H9 (cell line): ENCODE measurements at regions not wholly inside any gene's neighbourhood (a gene's known extent, or its start where the extent isn't known, plus 50 kb on each side); places are given as distances from the start of the nearest gene placed in this dataset.

Source experiments
- DNase-seq: peaks from one replicate; pipeline ENCODE4 v3.0.0-alpha.2; 2017
- H2AFZ ChIP-seq: one replicate; pipeline ENCODE4 v1.6.1; 2013; ENCODE audit warnings: mild to moderate bottlenecking, low read length, control low read depth, moderate library complexity
- H2AK5ac ChIP-seq: 2 replicates; pipeline ENCODE4 v1.6.1; 2013; ENCODE audit warnings: low read length, control low read depth, mixed read lengths; ENCODE audit not compliant: insufficient read length
- H2BK120ac ChIP-seq: one replicate; pipeline ENCODE4 v1.6.1; 2013; ENCODE audit warnings: low read depth, mild to moderate bottlenecking, low read length, control low read depth, inconsistent platforms; ENCODE audit not compliant: poor library complexity, severe bottlenecking
- H2BK12ac ChIP-seq: 2 replicates; pipeline ENCODE4 v1.6.1; 2013; ENCODE audit warnings: low read length, control low read depth, mixed read lengths, low read depth; ENCODE audit not compliant: insufficient read length
- H2BK15ac ChIP-seq: 2 replicates; pipeline ENCODE4 v1.6.1; 2013; ENCODE audit warnings: low read depth, low read length, control low read depth
- H2BK20ac ChIP-seq: one replicate; pipeline ENCODE4 v1.6.1; 2013; ENCODE audit warnings: low read depth, mild to moderate bottlenecking, low read length, control low read depth, inconsistent platforms; ENCODE audit not compliant: poor library complexity, severe bottlenecking
- H2BK5ac ChIP-seq: 2 replicates; pipeline ENCODE4 v1.6.1; 2013; ENCODE audit warnings: low read length, control low read depth, mixed read lengths; ENCODE audit not compliant: insufficient read length
- H3K14ac ChIP-seq: 2 replicates; pipeline ENCODE4 v1.6.1; 2013; ENCODE audit warnings: low read length, control low read depth; ENCODE audit not compliant: insufficient read depth
- H3K18ac ChIP-seq: 2 replicates; pipeline ENCODE4 v1.6.1; 2013; ENCODE audit warnings: low read depth, mild to moderate bottlenecking, mixed read lengths, low read length, control low read depth; ENCODE audit not compliant: insufficient read length
- H3K23ac ChIP-seq: 2 replicates; pipeline ENCODE4 v1.6.1; 2013; ENCODE audit warnings: low read length, control low read depth, mixed read lengths, low read depth; ENCODE audit not compliant: insufficient read length
- H3K23me2 ChIP-seq: 2 replicates; pipeline ENCODE4 v1.6.1; 2013; ENCODE audit warnings: low read depth, mild to moderate bottlenecking, mixed read lengths, low read length, control low read depth; ENCODE audit not compliant: insufficient read length, poor library complexity, severe bottlenecking
- H3K27ac ChIP-seq: 2 replicates; pipeline ENCODE4 v1.5.1; 2013; ENCODE audit warnings: low read length, control low read depth, mixed read lengths, low read depth; ENCODE audit not compliant: insufficient read length
- H3K27me3 ChIP-seq: 2 replicates; pipeline ENCODE4 v1.6.1; 2013; ENCODE audit warnings: low read length, control low read depth, inconsistent platforms; ENCODE audit not compliant: insufficient read depth
- H3K4ac ChIP-seq: 2 replicates; pipeline ENCODE4 v1.6.1; 2013; ENCODE audit warnings: low read depth, mild to moderate bottlenecking, control low read depth, inconsistent platforms, low read length, moderate library complexity
- H3K4me1 ChIP-seq: 2 replicates; pipeline ENCODE4 v1.6.1; 2013; ENCODE audit warnings: low read length, control low read depth, inconsistent platforms; ENCODE audit not compliant: insufficient read depth
- H3K4me2 ChIP-seq: 2 replicates; pipeline ENCODE4 v1.6.1; 2013; ENCODE audit warnings: low read length, control low read depth, mixed read lengths; ENCODE audit not compliant: insufficient read length, insufficient read depth
- H3K56ac ChIP-seq: 2 replicates; pipeline ENCODE4 v1.6.1; 2013; ENCODE audit warnings: low read depth, mild to moderate bottlenecking, mixed read lengths, low read length, control low read depth; ENCODE audit not compliant: insufficient read length
- H3K79me1 ChIP-seq: 2 replicates; pipeline ENCODE4 v1.6.1; 2013; ENCODE audit warnings: low read depth, mild to moderate bottlenecking, moderate library complexity, low read length, control low read depth, inconsistent platforms; ENCODE audit not compliant: insufficient read depth, poor library complexity, severe bottlenecking
- H3K79me2 ChIP-seq: 2 replicates; pipeline ENCODE4 v1.6.1; 2013; ENCODE audit warnings: low read length, control low read depth, inconsistent platforms; ENCODE audit not compliant: insufficient read depth
- H3K9ac ChIP-seq: 2 replicates; pipeline ENCODE4 v1.6.1; 2013; ENCODE audit warnings: low read length, control low read depth, mixed read lengths; ENCODE audit not compliant: insufficient read length; ENCODE audit errors: extremely low read depth
- H3K9me3 ChIP-seq: one replicate; pipeline ENCODE4 v1.6.1; 2013; ENCODE audit warnings: low read depth, low read length, inconsistent platforms; ENCODE audit not compliant: control insufficient read depth
- H3T11ph ChIP-seq: one replicate; pipeline ENCODE4 v1.6.1; 2013; ENCODE audit warnings: mild to moderate bottlenecking, low read length, control low read depth, inconsistent platforms
- H4K20me1 ChIP-seq: one replicate; pipeline ENCODE4 v1.6.1; 2013; ENCODE audit not compliant: control insufficient read depth, insufficient read length, insufficient read depth
- H4K5ac ChIP-seq: 2 replicates; pipeline ENCODE4 v1.6.1; 2013; ENCODE audit warnings: low read depth, mild to moderate bottlenecking, mixed read lengths, low read length, control low read depth; ENCODE audit not compliant: insufficient read length
- H4K8ac ChIP-seq: replicated peaks from 2 replicates; pipeline ENCODE4 v1.6.1; 2013; ENCODE audit warnings: low read length, control low read depth, mixed read lengths, low read depth; ENCODE audit not compliant: insufficient read length
- H4K91ac ChIP-seq: 2 replicates; pipeline ENCODE4 v1.6.1; 2013; ENCODE audit warnings: low read depth, mild to moderate bottlenecking, moderate library complexity, mixed read lengths, low read length, control low read depth; ENCODE audit not compliant: insufficient read length
- H3K27ac Mint-ChIP-seq, 3 experiments: 2 replicates in 2 of 3; 3 replicates in 1 of 3; pipeline ENCODE4 v1.8.0; 2020 to 2021; ENCODE audit warnings: mixed read lengths in 3 of 3, mild to moderate bottlenecking in 1 of 3, moderate library complexity in 1 of 3
- H3K27me3 Mint-ChIP-seq: 2 replicates; pipeline ENCODE4 v1.8.0; 2021; ENCODE audit warnings: low read depth, mild to moderate bottlenecking, moderate library complexity, mixed read lengths
- H3K36me3 Mint-ChIP-seq, 3 experiments: 2 replicates in 2 of 3; 3 replicates in 1 of 3; pipeline ENCODE4 v1.8.0; 2020 to 2021; ENCODE audit warnings: low read depth in 3 of 3, mixed read lengths in 3 of 3; ENCODE audit not compliant: insufficient read depth in 1 of 3
- H3K4me1 Mint-ChIP-seq, 2 experiments: 2 replicates each; pipeline ENCODE4 v1.8.0; 2020; ENCODE audit warnings: mixed read lengths in 2 of 2
- H3K4me3 Mint-ChIP-seq, 2 experiments: 2 replicates in 1 of 2; 3 replicates in 1 of 2; pipeline ENCODE4 v1.8.0; 2020 to 2021; ENCODE audit warnings: mild to moderate bottlenecking in 2 of 2, mixed read lengths in 2 of 2, moderate library complexity in 1 of 2
- H3K9me3 Mint-ChIP-seq, 2 experiments: 2 replicates in 1 of 2; 3 replicates in 1 of 2; pipeline ENCODE4 v1.8.0; 2020; ENCODE audit warnings: mild to moderate bottlenecking in 2 of 2, mixed read lengths in 2 of 2, moderate library complexity in 1 of 2
- WGBS: extraction: QIAGEN DNeasy Blood & Tissue Kit; methylation state at CpG from one replicate; pipeline ENCODE4 v1.1.7; 2013; ENCODE audit warnings: missing lambda C conversion rate, low lambda C conversion rate, mixed read lengths; ENCODE audit not compliant: insufficient read length; ENCODE audit errors: extremely low coverage; 5-methylcytosine and 5-hydroxymethylcytosine counted together
- TF ChIP-seq, protein P1 (sequence below): fragments of 200-600 bp; sonication (generic); conservative IDR thresholded peaks from 3 replicates; pipeline ENCODE4 v1.8.0; 2021; ENCODE audit warnings: antibody characterized with exemption, mild to moderate bottlenecking

DNA sequence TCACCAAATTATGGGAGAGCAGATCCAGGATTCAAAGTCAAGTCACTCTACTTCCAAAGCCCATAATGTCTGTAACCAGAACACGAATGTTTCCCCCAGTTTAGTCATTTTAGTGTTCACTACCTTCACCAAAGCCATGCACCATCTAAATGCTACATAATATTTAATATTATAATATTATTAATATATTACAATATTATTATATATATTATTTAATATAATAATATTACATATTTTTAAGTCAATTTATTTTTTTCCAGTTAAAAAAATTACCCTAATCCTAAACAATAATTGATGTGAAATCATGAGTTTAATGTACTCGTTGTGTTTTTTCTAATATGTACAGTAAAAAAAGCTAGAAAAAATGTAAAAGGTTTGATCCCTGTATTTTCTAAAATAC lies 276.6 kb upstream of the TBL1XR1 start:
- Mint-ChIP-seq H3K27ac (no peak overlapping the region), H3K27me3 (no peaks in the 10 kb centered on the region), H3K4me3 (no peak overlapping the region), H3K9me3 (no peaks in the 10 kb centered on the region), H3K36me3 (peaks cover 0 to 2% (median 0%) of the 10 kb centered on the region in 3 experiments; a peak in 1 of 7 replicates), H3K4me1 (peaks cover 9 to 15% of the 10 kb centered on the region in 2 experiments)
- Histone ChIP-seq H3K4me2 (no peak overlapping the region), H2BK5ac (no peak overlapping the region), H3K18ac (no peak overlapping the region), H3K23ac (no peak overlapping the region), H4K8ac (no peak overlapping the region), H2BK12ac (no peak overlapping the region), H3K79me2 (no peaks in the 10 kb centered on the region), H3K27ac (no peak overlapping the region), H3K9ac (no peak overlapping the region), H2BK20ac (no peak overlapping the region), H3K27me3 (no peaks in the 10 kb centered on the region), H3K23me2 (no peaks in the 10 kb centered on the region), H3K79me1 (no peaks in the 10 kb centered on the region), H2BK15ac (no peak overlapping the region), H4K20me1 (no peaks in the 10 kb centered on the region), H2AK5ac (no peak overlapping the region), H4K91ac (no peak overlapping the region), H3K4ac (no peak overlapping the region), H3K4me1 (no peaks in the 10 kb centered on the region), H2AFZ (no peak overlapping the region), H2BK120ac (no peak overlapping the region), H3T11ph (no peak overlapping the region), H3K9me3 (no peaks in the 10 kb centered on the region), H3K14ac (no peak overlapping the region), H3K56ac (no peak overlapping the region), H4K5ac (no peak overlapping the region)
- WGBS: no CpG with 5 or more reads among the region's 2 CpGs
- TF ChIP-seq, protein P1, sequence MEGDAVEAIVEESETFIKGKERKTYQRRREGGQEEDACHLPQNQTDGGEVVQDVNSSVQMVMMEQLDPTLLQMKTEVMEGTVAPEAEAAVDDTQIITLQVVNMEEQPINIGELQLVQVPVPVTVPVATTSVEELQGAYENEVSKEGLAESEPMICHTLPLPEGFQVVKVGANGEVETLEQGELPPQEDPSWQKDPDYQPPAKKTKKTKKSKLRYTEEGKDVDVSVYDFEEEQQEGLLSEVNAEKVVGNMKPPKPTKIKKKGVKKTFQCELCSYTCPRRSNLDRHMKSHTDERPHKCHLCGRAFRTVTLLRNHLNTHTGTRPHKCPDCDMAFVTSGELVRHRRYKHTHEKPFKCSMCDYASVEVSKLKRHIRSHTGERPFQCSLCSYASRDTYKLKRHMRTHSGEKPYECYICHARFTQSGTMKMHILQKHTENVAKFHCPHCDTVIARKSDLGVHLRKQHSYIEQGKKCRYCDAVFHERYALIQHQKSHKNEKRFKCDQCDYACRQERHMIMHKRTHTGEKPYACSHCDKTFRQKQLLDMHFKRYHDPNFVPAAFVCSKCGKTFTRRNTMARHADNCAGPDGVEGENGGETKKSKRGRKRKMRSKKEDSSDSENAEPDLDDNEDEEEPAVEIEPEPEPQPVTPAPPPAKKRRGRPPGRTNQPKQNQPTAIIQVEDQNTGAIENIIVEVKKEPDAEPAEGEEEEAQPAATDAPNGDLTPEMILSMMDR: no peak
- no peak for DNase-seq
